ENCODE measurements at regions not wholly inside any gene's neighbourhood (a gene's known extent, or its start where the extent isn't known, plus 50 kb on each side); places are given as distances from the start of the nearest gene placed in this dataset.

GRCh38 chr3:153084431-153084830, 77.6 kb upstream of the RAP2B start:
- TF ChIP-seq, protein P1, sequence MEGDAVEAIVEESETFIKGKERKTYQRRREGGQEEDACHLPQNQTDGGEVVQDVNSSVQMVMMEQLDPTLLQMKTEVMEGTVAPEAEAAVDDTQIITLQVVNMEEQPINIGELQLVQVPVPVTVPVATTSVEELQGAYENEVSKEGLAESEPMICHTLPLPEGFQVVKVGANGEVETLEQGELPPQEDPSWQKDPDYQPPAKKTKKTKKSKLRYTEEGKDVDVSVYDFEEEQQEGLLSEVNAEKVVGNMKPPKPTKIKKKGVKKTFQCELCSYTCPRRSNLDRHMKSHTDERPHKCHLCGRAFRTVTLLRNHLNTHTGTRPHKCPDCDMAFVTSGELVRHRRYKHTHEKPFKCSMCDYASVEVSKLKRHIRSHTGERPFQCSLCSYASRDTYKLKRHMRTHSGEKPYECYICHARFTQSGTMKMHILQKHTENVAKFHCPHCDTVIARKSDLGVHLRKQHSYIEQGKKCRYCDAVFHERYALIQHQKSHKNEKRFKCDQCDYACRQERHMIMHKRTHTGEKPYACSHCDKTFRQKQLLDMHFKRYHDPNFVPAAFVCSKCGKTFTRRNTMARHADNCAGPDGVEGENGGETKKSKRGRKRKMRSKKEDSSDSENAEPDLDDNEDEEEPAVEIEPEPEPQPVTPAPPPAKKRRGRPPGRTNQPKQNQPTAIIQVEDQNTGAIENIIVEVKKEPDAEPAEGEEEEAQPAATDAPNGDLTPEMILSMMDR (conservative IDR thresholded peaks at IDR 0.05; ENCODE audit: low read depth in 2 of 2) = no peak
- no peak for TF ChIP-seq EZH2 (IDR thresholded peaks at IDR 0.05; ENCODE audit: low read depth, unreplicated experiment)
- TF ChIP-seq EZH2phosphoT487 (IDR thresholded peaks at IDR 0.05; ENCODE audit: unreplicated experiment) = no peak

All from GM23338 (cell line).